NOMO-1 treated with DMSO at 0.1 percent for 48 hours (cell line): ENCODE measurements at regions not wholly inside any gene's neighbourhood (a gene's known extent, or its start where the extent isn't known, plus 50 kb on each side); places are given as distances from the start of the nearest gene placed in this dataset.

Experiments used
- DNase-seq: peaks from one replicate; lab custom pipeline; 2025; ENCODE audit not compliant: unreplicated experiment; lab: John Stamatoyannopoulos, UW

GRCh38 chr2:3065928-3066327 is 311.7 kb downstream of the EIPR1 start:
- DNase-seq = no peak

- DNase-seq = no peak
These were observed 314.9 kb downstream of the EIPR1 start for GRCh38 chr2:3062476-3063260.

GRCh38 chr2:3060049-3060448 is 317.6 kb downstream of the EIPR1 start:
- DNase-seq = no peak

GRCh38 chr2:3059141-3059925 is 318.3 kb downstream of the EIPR1 start:
- no peak for DNase-seq

- DNase-seq = no peak
These were observed 323.6 kb downstream of the EIPR1 start for GRCh38 chr2:3054066-3054465.

- no peak for DNase-seq
These were observed 326.4 kb downstream of the EIPR1 start for GRCh38 chr2:3051266-3051665.

- DNase-seq = no peak
These were observed 331.3 kb downstream of the EIPR1 start for GRCh38 chr2:3046170-3046865.

GRCh38 chr2:3045318-3045921 is 332.2 kb downstream of the EIPR1 start:
- DNase-seq = no peak

GRCh38 chr2:3044587-3045317 is 332.9 kb downstream of the EIPR1 start:
- DNase-seq = no peak

GRCh38 chr2:3043726-3044125 is 333.9 kb downstream of the EIPR1 start:
- DNase-seq = no peak

- DNase-seq = no peak
These were observed 334.7 kb downstream of the EIPR1 start for GRCh38 chr2:3042601-3043585.

- DNase-seq = no peak
These were observed 335.6 kb downstream of the EIPR1 start for GRCh38 chr2:3041841-3042600.

- no peak for DNase-seq
These were observed 336.4 kb downstream of the EIPR1 start for GRCh38 chr2:3041246-3041645.

- DNase-seq = no peak
These were observed 337.0 kb downstream of the EIPR1 start for GRCh38 chr2:3040496-3041140.

- no peak for DNase-seq
These were observed 337.6 kb downstream of the EIPR1 start for GRCh38 chr2:3040066-3040428.

GRCh38 chr2:3039188-3040065 is 338.2 kb downstream of the EIPR1 start:
- no peak for DNase-seq

- no peak for DNase-seq
These were observed 339.0 kb downstream of the EIPR1 start for GRCh38 chr2:3038636-3039035.
